ENCODE measurements at regions not wholly inside any gene's neighbourhood (a gene's known extent, or its start where the extent isn't known, plus 50 kb on each side); places are given as distances from the start of the nearest gene placed in this dataset.

GRCh38 chr9:99349870-99350269 is 127.8 kb downstream of the SEC61B start:
- TF ChIP-seq EZH2 (IDR thresholded peaks at IDR 0.05; ENCODE audit: insufficient read depth, poor library complexity, severe bottlenecking) (no peak), EZH2phosphoT487 (IDR thresholded peaks at IDR 0.05; ENCODE audit: insufficient read depth, low read depth) (no peak)
